KMS-11 (cell line): ENCODE measurements at regions not wholly inside any gene's neighbourhood (a gene's known extent, or its start where the extent isn't known, plus 50 kb on each side); places are given as distances from the start of the nearest gene placed in this dataset.

Source experiments
- H2AFZ ChIP-seq: fragments of 200-600 bp; sonication (generic); 2 replicates; pipeline ENCODE4 v1.6.1; 2016; ENCODE audit warnings: antibody characterized with exemption, mixed run types, low read depth
- H3K27ac ChIP-seq: fragments of 200-600 bp; sonication (generic); 2 replicates; pipeline ENCODE4 v1.6.1; 2016; ENCODE audit warnings: mild to moderate bottlenecking, mixed run types
- H3K27me3 ChIP-seq: fragments of 200-600 bp; sonication (generic); 2 replicates; pipeline ENCODE4 v1.6.1; 2017; ENCODE audit warnings: mild to moderate bottlenecking, low read depth, mixed run types, moderate library complexity; ENCODE audit not compliant: insufficient read depth
- H3K36me3 ChIP-seq: fragments of 200-600 bp; sonication (generic); 2 replicates; pipeline ENCODE4 v1.6.1; 2017; ENCODE audit warnings: mild to moderate bottlenecking, mixed run types; ENCODE audit not compliant: insufficient read depth
- H3K4me1 ChIP-seq: fragments of 200-600 bp; sonication (generic); 2 replicates; pipeline ENCODE4 v1.6.1; 2016; ENCODE audit warnings: mild to moderate bottlenecking, low read depth, mixed run types; ENCODE audit not compliant: poor library complexity, severe bottlenecking
- H3K4me2 ChIP-seq: fragments of 200-600 bp; sonication (generic); 2 replicates; pipeline ENCODE4 v1.7.0; 2016; ENCODE audit warnings: mild to moderate bottlenecking, mixed run types
- H3K4me3 ChIP-seq: fragments of 200-600 bp; sonication (generic); IDR thresholded peaks from 2 replicates; pipeline ENCODE4 v1.6.1; 2017; ENCODE audit warnings: low read depth, low read length, mixed read lengths; ENCODE audit not compliant: insufficient read depth
- H3K79me2 ChIP-seq: fragments of 200-600 bp; sonication (generic); 2 replicates; pipeline ENCODE4 v1.6.1; 2016; ENCODE audit warnings: low read depth, mixed run types; ENCODE audit not compliant: insufficient read depth
- H3K9ac ChIP-seq: fragments of 200-600 bp; sonication (generic); 2 replicates; pipeline ENCODE4 v1.6.1; 2016; ENCODE audit warnings: mild to moderate bottlenecking, mixed run types
- H4K20me1 ChIP-seq: fragments of 200-600 bp; sonication (generic); 2 replicates; pipeline ENCODE4 v1.6.1; 2016; ENCODE audit warnings: mild to moderate bottlenecking, mixed run types; ENCODE audit not compliant: insufficient read depth
- TF ChIP-seq, protein P1 (sequence below): fragments of 200-600 bp; sonication (generic); conservative IDR thresholded peaks from 2 replicates; pipeline ENCODE4 v1.6.1; 2017; ENCODE audit warnings: low read depth, mild to moderate bottlenecking, antibody characterized with exemption, low read length, moderate library complexity, mixed read lengths

- H4K20me1 ChIP-seq: no peaks in the 10 kb centered on the region
- H3K36me3 ChIP-seq: no peaks in the 10 kb centered on the region
- H2AFZ ChIP-seq: no peak overlapping the region
- H3K9ac ChIP-seq: no peak overlapping the region
- no peak overlapping the region for H3K27ac ChIP-seq
- no peak overlapping the region for H3K4me3 ChIP-seq
- no peaks in the 10 kb centered on the region for H3K27me3 ChIP-seq
- no peak overlapping the region for H3K4me2 ChIP-seq
- no peaks in the 10 kb centered on the region for H3K4me1 ChIP-seq
- TF ChIP-seq, protein P1, sequence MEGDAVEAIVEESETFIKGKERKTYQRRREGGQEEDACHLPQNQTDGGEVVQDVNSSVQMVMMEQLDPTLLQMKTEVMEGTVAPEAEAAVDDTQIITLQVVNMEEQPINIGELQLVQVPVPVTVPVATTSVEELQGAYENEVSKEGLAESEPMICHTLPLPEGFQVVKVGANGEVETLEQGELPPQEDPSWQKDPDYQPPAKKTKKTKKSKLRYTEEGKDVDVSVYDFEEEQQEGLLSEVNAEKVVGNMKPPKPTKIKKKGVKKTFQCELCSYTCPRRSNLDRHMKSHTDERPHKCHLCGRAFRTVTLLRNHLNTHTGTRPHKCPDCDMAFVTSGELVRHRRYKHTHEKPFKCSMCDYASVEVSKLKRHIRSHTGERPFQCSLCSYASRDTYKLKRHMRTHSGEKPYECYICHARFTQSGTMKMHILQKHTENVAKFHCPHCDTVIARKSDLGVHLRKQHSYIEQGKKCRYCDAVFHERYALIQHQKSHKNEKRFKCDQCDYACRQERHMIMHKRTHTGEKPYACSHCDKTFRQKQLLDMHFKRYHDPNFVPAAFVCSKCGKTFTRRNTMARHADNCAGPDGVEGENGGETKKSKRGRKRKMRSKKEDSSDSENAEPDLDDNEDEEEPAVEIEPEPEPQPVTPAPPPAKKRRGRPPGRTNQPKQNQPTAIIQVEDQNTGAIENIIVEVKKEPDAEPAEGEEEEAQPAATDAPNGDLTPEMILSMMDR: no peak
- H3K79me2 ChIP-seq: no peaks in the 10 kb centered on the region
These were observed 228.5 kb downstream of the ICE1 start for GRCh38 chr5:5650949-5651348.

- Histone ChIP-seq H3K36me3 (no peaks in the 10 kb centered on the region), H3K27ac (no peak overlapping the region), H3K27me3 (no peaks in the 10 kb centered on the region), H4K20me1 (no peaks in the 10 kb centered on the region), H3K4me1 (no peaks in the 10 kb centered on the region), H2AFZ (no peak overlapping the region), H3K79me2 (no peaks in the 10 kb centered on the region), H3K4me2 (no peak overlapping the region), H3K9ac (no peak overlapping the region), H3K4me3 (no peak overlapping the region)
- TF ChIP-seq, protein P1: no peak
These were observed 227.8 kb downstream of the ICE1 start for GRCh38 chr5:5650242-5650641.

- Histone ChIP-seq H3K4me2 (no peak overlapping the region), H3K79me2 (no peaks in the 10 kb centered on the region), H3K4me1 (no peaks in the 10 kb centered on the region), H3K9ac (no peak overlapping the region), H3K4me3 (no peak overlapping the region), H3K27ac (no peak overlapping the region), H4K20me1 (no peaks in the 10 kb centered on the region), H3K27me3 (no peaks in the 10 kb centered on the region), H3K36me3 (no peaks in the 10 kb centered on the region), H2AFZ (no peak overlapping the region)
- TF ChIP-seq, protein P1: no peak
These were observed 227.2 kb downstream of the ICE1 start for GRCh38 chr5:5649641-5650040.

DNA sequence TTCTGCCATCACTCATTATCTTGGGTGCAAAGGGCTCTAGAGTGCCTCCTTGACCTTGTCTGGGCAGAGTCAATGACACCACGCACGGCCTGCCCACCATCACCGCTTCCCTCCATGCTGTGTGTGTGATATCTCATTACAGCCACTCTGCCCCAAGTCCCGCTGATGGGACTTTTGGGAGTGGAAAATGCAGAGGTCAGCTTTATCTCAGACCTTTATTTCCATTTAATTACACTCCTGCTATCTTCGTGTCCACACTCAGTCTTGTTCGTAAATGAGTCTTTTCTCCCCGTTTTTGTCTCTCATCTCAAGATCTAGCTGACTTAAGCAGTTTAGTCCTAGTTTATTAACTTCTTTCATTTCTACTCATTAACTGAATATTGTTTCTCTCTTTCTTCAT lies 226.2 kb downstream of the ICE1 start:
- Histone ChIP-seq H3K27me3 (no peaks in the 10 kb centered on the region), H3K4me2 (no peak overlapping the region), H3K79me2 (no peaks in the 10 kb centered on the region), H3K4me1 (no peaks in the 10 kb centered on the region), H3K36me3 (no peaks in the 10 kb centered on the region), H2AFZ (no peak overlapping the region), H4K20me1 (no peaks in the 10 kb centered on the region), H3K27ac (no peak overlapping the region), H3K4me3 (no peak overlapping the region), H3K9ac (no peak overlapping the region)
- TF ChIP-seq, protein P1: no peak
